ENCODE measurements at regions not wholly inside any gene's neighbourhood (a gene's known extent, or its start where the extent isn't known, plus 50 kb on each side); places are given as distances from the start of the nearest gene placed in this dataset.

GRCh38 chr5:66377747-66378146 lies 218.4 kb upstream of the MAST4 start:
- Histone ChIP-seq H3K9me3 (ENCODE audit: control insufficient read depth in 4 of 4, low read length in 3 of 4) (no peaks in the 10 kb centered on the region), H3K4me1 (ENCODE audit: control insufficient read depth in 4 of 4, insufficient read depth in 4 of 4, low read length in 3 of 4) (no peaks in the 10 kb centered on the region), H3K9ac (ENCODE audit: low read depth in 1 of 2, low read length in 2 of 2) (no peak overlapping the region), H3K36me3 (ENCODE audit: control insufficient read depth in 4 of 4, insufficient read depth in 3 of 4, low read depth in 1 of 4, low read length in 3 of 4) (no peaks in the 10 kb centered on the region), H3K27ac (ENCODE audit: low read depth in 1 of 2, low read length in 2 of 2) (no peak overlapping the region), H3K4me3 (ENCODE audit: low read depth in 1 of 3, low read length in 3 of 3) (no peak overlapping the region), H3K27me3 (ENCODE audit: control insufficient read depth in 4 of 4, insufficient read depth in 4 of 4, low read length in 3 of 4) (no peaks in the 10 kb centered on the region)
- TF ChIP-seq RXRA (IDR thresholded peaks at IDR 0.05) (no peak), ZBTB33 (IDR thresholded peaks at IDR 0.05) (no peak), HNF4G (IDR thresholded peaks at IDR 0.05) (no peak)
- DNase-seq (ENCODE audit: low spot score): no peak

GRCh38 chr5:66378407-66378806 lies 217.8 kb upstream of the MAST4 start:
- TF ChIP-seq NR2F2 (IDR thresholded peaks at IDR 0.05): no peak
- TF ChIP-seq ATF3 (IDR thresholded peaks at IDR 0.05): no peak
- TF ChIP-seq REST (IDR thresholded peaks at IDR 0.05): no peak
- TF ChIP-seq RAD21 (IDR thresholded peaks at IDR 0.05): no peak
- no peak for TF ChIP-seq RXRA (IDR thresholded peaks at IDR 0.05)
- no peak for TF ChIP-seq TAF1 (conservative IDR thresholded peaks at IDR 0.05)
- TF ChIP-seq MAX (IDR thresholded peaks at IDR 0.05): no peak
- no peak for TF ChIP-seq HNF4A (conservative IDR thresholded peaks at IDR 0.05)
- no peak for TF ChIP-seq FOXA2 (IDR thresholded peaks at IDR 0.05)
- no peak for TF ChIP-seq YY1 (IDR thresholded peaks at IDR 0.05)
- TF ChIP-seq FOXA1 (IDR thresholded peaks at IDR 0.05): no peak
- TF ChIP-seq JUND (IDR thresholded peaks at IDR 0.05): no peak
- TF ChIP-seq CTCF (IDR thresholded peaks at IDR 0.05; ENCODE audit: low read depth, low read length, missing input control): no peak
- no peak for TF ChIP-seq SP1 (IDR thresholded peaks at IDR 0.05)
- TF ChIP-seq ZBTB33 (IDR thresholded peaks at IDR 0.05): no peak
- TF ChIP-seq HNF4G (IDR thresholded peaks at IDR 0.05): no peak
- TF ChIP-seq GABPA (IDR thresholded peaks at IDR 0.05 in 1 of 2, conservative IDR thresholded peaks at IDR 0.05 in 1 of 2): no peak
- Histone ChIP-seq H3K9me3 (ENCODE audit: control insufficient read depth in 4 of 4, low read length in 3 of 4) (no peaks in the 10 kb centered on the region), H3K9ac (ENCODE audit: low read depth in 1 of 2, low read length in 2 of 2) (no peak overlapping the region), H3K27me3 (ENCODE audit: control insufficient read depth in 4 of 4, insufficient read depth in 4 of 4, low read length in 3 of 4) (no peaks in the 10 kb centered on the region), H3K36me3 (ENCODE audit: control insufficient read depth in 4 of 4, insufficient read depth in 3 of 4, low read depth in 1 of 4, low read length in 3 of 4) (no peaks in the 10 kb centered on the region), H3K4me1 (ENCODE audit: control insufficient read depth in 4 of 4, insufficient read depth in 4 of 4, low read length in 3 of 4) (no peaks in the 10 kb centered on the region), H3K4me3 (ENCODE audit: low read depth in 1 of 3, low read length in 3 of 3) (no peak overlapping the region), H3K27ac (ENCODE audit: low read depth in 1 of 2, low read length in 2 of 2) (no peak overlapping the region)
- DNase-seq (ENCODE audit: low spot score): no peak
- 83% methylated on average over 1 of the region's 1 CpG for whole genome bisulfite sequencing

Measured in liver (tissue), 8 donors.